ENCODE measurements at regions not wholly inside any gene's neighbourhood (a gene's known extent, or its start where the extent isn't known, plus 50 kb on each side); places are given as distances from the start of the nearest gene placed in this dataset.

DNA sequence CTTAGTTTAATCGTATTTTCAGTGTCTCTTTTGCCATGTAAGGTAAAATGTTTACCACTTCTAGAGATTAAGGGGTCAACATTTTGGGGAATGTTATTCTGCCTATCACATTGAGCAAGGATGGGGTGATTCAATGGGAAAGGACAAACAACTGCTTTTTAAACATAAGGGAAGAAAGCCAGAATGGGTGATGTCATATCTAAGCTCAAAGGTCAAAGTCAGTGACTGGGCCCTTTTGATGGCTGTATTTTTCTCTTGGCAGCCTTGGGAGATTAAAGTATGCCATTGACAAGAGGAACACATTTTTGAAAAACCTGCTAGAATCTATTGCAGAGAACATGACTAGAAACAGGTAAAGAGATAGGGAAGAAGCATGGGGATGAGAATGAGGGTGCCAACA lies 477.3 kb upstream of the IRAK1BP1 start (continued):
- TF ChIP-seq, protein P1, sequence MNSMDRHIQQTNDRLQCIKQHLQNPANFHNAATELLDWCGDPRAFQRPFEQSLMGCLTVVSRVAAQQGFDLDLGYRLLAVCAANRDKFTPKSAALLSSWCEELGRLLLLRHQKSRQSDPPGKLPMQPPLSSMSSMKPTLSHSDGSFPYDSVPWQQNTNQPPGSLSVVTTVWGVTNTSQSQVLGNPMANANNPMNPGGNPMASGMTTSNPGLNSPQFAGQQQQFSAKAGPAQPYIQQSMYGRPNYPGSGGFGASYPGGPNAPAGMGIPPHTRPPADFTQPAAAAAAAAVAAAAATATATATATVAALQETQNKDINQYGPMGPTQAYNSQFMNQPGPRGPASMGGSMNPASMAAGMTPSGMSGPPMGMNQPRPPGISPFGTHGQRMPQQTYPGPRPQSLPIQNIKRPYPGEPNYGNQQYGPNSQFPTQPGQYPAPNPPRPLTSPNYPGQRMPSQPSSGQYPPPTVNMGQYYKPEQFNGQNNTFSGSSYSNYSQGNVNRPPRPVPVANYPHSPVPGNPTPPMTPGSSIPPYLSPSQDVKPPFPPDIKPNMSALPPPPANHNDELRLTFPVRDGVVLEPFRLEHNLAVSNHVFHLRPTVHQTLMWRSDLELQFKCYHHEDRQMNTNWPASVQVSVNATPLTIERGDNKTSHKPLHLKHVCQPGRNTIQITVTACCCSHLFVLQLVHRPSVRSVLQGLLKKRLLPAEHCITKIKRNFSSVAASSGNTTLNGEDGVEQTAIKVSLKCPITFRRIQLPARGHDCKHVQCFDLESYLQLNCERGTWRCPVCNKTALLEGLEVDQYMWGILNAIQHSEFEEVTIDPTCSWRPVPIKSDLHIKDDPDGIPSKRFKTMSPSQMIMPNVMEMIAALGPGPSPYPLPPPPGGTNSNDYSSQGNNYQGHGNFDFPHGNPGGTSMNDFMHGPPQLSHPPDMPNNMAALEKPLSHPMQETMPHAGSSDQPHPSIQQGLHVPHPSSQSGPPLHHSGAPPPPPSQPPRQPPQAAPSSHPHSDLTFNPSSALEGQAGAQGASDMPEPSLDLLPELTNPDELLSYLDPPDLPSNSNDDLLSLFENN (IDR thresholded peaks at IDR 0.05; ENCODE audit: low read depth in 2 of 2, low read length in 2 of 2), result no peak
- TF ChIP-seq ZNF133 (CRISPR knock-in tag; IDR thresholded peaks at IDR 0.05) (no peak), BACH1 (tag; IDR thresholded peaks at IDR 0.05) (no peak)
- TF ChIP-seq, protein P2, sequence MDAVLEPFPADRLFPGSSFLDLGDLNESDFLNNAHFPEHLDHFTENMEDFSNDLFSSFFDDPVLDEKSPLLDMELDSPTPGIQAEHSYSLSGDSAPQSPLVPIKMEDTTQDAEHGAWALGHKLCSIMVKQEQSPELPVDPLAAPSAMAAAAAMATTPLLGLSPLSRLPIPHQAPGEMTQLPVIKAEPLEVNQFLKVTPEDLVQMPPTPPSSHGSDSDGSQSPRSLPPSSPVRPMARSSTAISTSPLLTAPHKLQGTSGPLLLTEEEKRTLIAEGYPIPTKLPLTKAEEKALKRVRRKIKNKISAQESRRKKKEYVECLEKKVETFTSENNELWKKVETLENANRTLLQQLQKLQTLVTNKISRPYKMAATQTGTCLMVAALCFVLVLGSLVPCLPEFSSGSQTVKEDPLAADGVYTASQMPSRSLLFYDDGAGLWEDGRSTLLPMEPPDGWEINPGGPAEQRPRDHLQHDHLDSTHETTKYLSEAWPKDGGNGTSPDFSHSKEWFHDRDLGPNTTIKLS (IDR thresholded peaks at IDR 0.05; ENCODE audit: borderline replicate concordance, low read depth), result no peak

DNA sequence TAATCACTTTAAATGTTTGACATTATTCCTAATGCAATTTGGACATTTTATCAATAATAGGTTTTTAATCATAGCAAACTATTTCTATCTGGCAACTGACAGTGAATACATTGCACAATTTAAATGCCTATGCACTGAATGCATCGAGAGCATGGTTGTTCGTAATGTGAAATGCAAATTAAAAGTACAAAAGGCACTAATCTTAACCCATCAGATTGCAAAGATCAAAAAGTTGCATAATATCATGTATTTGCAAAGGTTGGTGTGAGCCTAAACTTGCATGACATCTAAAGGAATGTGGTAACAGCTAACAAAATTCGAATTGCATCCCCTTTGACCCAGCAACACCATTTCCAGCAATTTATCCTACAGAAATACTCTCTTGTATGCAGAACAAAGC lies 469.9 kb upstream of the IRAK1BP1 start:
- no peak for FAIRE-seq
- in situ Hi-C loops (cut with MboI), result no loop called here
- POLR2A ChIA-PET, result no interaction called here

More for the DNA sequence above, 469.9 kb upstream of the IRAK1BP1 start:
- DNase-seq (ENCODE audit: extremely low read depth in 1 of 4, low spot score in 3 of 4) (no peak), ATAC-seq (no peak)
- no peaks in the 10 kb centered on the region; the same call in 1 of the 2 replicates for H3K9me3 ChIP-seq (replicated peaks; ENCODE audit: control insufficient read depth, insufficient read depth, low read depth, low read length)
- no peaks in the 10 kb centered on the region for H3K79me2 ChIP-seq (ENCODE audit: control insufficient read depth, insufficient read depth, low read length)
- no peak overlapping the region for H3K9ac ChIP-seq (ENCODE audit: insufficient read depth in 1 of 2, low read depth in 2 of 2, low read length in 2 of 2)
- no peak overlapping the region for H3K4me3 ChIP-seq
- no TSS peak for BruUV-seq (replicated peaks)
- H3K9me1 ChIP-seq (ENCODE audit: control insufficient read depth, insufficient read depth, low read length), result no peaks in the 10 kb centered on the region
- no peaks in the 10 kb centered on the region for H3K36me3 ChIP-seq (ENCODE audit: control insufficient read depth, insufficient read depth, low read length)
- intact Hi-C loops (cut with micrococcal nuclease), result no loop called here
- H3K27ac ChIP-seq (ENCODE audit: extremely low read depth, low read depth, low read length), result no peak overlapping the region
- H3K4me2 ChIP-seq (ENCODE audit: insufficient read depth, low read length), result no peak overlapping the region
- H3K27me3 ChIP-seq (ENCODE audit: control insufficient read depth in 2 of 2, insufficient read depth in 2 of 2, low read length in 2 of 2), result no peaks in the 10 kb centered on the region
- 0% methylated on average over 3 of the region's 3 CpGs for WGBS (ENCODE audit: insufficient coverage, low coverage, missing lambda C conversion rate)
- H4K20me1 ChIP-seq (replicated peaks; ENCODE audit: control insufficient read depth, insufficient read depth, low read length), result no peaks in the 10 kb centered on the region
- CTCF ChIA-PET (ENCODE audit: low intra/inter-chr PET ratio), result no interaction called here
- no peak overlapping the region for H2AFZ ChIP-seq (ENCODE audit: low read depth, low read length)
- no peaks in the 10 kb centered on the region for H3K4me1 ChIP-seq (replicated peaks in 1 of 2; ENCODE audit: control insufficient read depth in 2 of 2, insufficient read depth in 2 of 2, low read length in 2 of 2)
- TF ChIP-seq CEBPG (CRISPR knock-in tag; IDR thresholded peaks at IDR 0.05) (no peak), CEBPG (tag; conservative IDR thresholded peaks at IDR 0.05 in 1 of 2, IDR thresholded peaks at IDR 0.05 in 1 of 2) (peak in 1 of 2 experiments; percentile 40; a peak in 1 of 4 replicates)
- TF ChIP-seq, protein P3, sequence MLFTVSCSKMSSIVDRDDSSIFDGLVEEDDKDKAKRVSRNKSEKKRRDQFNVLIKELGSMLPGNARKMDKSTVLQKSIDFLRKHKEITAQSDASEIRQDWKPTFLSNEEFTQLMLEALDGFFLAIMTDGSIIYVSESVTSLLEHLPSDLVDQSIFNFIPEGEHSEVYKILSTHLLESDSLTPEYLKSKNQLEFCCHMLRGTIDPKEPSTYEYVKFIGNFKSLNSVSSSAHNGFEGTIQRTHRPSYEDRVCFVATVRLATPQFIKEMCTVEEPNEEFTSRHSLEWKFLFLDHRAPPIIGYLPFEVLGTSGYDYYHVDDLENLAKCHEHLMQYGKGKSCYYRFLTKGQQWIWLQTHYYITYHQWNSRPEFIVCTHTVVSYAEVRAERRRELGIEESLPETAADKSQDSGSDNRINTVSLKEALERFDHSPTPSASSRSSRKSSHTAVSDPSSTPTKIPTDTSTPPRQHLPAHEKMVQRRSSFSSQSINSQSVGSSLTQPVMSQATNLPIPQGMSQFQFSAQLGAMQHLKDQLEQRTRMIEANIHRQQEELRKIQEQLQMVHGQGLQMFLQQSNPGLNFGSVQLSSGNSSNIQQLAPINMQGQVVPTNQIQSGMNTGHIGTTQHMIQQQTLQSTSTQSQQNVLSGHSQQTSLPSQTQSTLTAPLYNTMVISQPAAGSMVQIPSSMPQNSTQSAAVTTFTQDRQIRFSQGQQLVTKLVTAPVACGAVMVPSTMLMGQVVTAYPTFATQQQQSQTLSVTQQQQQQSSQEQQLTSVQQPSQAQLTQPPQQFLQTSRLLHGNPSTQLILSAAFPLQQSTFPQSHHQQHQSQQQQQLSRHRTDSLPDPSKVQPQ (CRISPR knock-in tag; IDR thresholded peaks at IDR 0.05; ENCODE audit: borderline replicate concordance), result no peak

Measured in K562 (cell line).